ENCODE measurements at regions not wholly inside any gene's neighbourhood (a gene's known extent, or its start where the extent isn't known, plus 50 kb on each side); places are given as distances from the start of the nearest gene placed in this dataset.
A peak's percentile ranks its signal among the peaks of the same experiment; 100 is the strongest.

GRCh38 chr19:31096062-31096830 is 253.0 kb downstream of the TSHZ3 start:
- DNase-seq (ENCODE audit: low spot score) (no peak), FAIRE-seq (no peak)

GRCh38 chr19:31095100-31095804 is 254.0 kb downstream of the TSHZ3 start:
- no peak for DNase-seq (ENCODE audit: low spot score)
- FAIRE-seq, result no peak

GRCh38 chr19:31092274-31092673 is 257.0 kb downstream of the TSHZ3 start:
- DNase-seq (ENCODE audit: low spot score) (no peak), FAIRE-seq (no peak)

GRCh38 chr19:31089681-31090080 is 259.6 kb downstream of the TSHZ3 start:
- no peak for DNase-seq (ENCODE audit: low spot score)
- FAIRE-seq, result no peak

DNA sequence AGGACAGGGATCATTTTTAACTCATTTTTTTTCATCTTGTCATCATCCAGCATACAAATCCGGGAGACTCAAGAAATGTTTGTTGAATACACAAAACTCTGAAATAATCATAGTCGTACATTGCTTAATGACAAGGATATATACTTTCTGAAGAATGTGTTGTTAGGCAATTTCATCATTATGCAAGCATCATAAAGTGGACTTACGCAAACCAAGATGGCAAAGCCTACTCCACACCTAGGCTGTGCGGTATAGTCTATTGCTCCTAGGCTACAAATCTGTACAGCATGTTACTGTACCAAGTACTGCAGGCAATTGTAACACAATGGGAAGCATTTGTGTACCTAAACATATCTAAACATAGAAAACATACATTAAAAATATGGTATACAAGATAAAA is 264.1 kb downstream of the TSHZ3 start:
- no peak for FAIRE-seq
- DNase-seq (ENCODE audit: low spot score), result no peak

GRCh38 chr19:31083105-31083504 is 266.1 kb downstream of the TSHZ3 start:
- DNase-seq (ENCODE audit: low spot score) (no peak), FAIRE-seq (no peak)

- DNase-seq (ENCODE audit: low spot score), result no peak
- FAIRE-seq, result no peak
Observed at GRCh38 chr19:31075146-31075655, 274.0 kb downstream of the TSHZ3 start.

DNA sequence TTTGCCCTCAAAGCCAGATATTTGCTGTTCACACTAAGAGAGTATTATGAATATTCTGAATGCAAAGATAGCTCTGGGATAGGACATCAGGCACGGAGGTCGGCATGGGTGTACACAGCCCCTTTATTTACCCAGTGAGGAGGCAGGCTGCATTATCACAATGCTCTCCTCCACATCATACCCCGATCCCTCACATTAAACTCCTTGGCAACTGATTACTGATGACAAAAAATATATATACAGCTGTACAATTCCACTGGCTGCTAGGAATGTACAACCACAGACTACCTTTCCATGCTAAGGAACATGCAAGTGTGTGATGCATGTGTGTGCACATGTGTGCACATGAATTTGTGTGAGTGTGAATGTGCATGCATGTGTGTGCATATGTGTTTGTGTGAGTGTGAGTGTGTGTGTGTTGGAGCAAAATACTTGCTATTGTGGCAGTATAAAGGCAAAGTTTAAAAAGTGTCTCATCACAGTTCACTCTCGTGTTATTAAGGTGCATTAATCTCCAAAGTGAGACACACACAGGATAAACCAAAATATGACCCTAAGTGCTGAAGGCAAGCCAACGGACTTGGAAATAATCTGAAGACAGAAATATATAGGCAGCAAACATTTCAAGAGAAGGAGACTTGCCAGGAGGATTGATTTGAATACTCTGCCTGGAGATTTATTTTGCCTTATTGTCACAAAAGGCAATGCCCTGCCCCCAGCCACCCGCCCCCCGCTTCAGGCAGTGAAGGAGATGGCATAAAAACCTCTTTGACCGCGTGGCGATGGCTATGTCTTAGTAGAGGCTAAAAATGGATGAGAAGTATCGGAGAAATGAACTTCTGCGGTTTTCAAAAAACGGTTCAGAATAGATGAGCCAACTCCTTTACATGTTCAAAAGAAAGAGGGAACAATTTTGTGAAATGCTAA is 274.8 kb downstream of the TSHZ3 start:
- DNase-seq (ENCODE audit: low spot score) (no peak), FAIRE-seq (no peak)

- FAIRE-seq (no peak), DNase-seq (ENCODE audit: low spot score) (no peak)
Observed at GRCh38 chr19:31073485-31074198, 275.6 kb downstream of the TSHZ3 start.

DNA sequence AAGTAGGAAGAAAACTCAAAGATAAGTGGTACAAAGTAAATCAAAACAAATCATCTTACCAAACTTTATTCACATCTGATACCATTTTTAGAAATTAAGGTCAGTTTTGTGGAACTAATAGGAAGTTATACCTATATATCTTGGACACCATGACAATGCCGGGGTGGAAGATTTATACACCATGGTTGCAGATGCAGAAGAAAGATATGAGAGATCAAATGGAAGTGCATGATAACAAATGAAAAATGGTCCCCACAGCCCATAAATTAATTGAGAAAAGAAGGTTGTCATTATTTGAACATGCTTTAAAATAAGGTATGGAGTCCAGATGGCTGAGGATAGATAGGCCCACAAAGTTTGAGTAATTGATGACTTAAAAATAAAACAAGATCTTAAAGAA is 276.8 kb downstream of the TSHZ3 start:
- no peak for FAIRE-seq
- DNase-seq (ENCODE audit: low spot score), result no peak

- FAIRE-seq, result no peak
Observed at GRCh38 chr19:31071136-31071855, 277.9 kb downstream of the TSHZ3 start.

GRCh38 chr19:31070146-31071065 is 278.8 kb downstream of the TSHZ3 start:
- FAIRE-seq (no peak), DNase-seq (ENCODE audit: low spot score) (no peak)

More at GRCh38 chr19:31071136-31071855, 277.9 kb downstream of the TSHZ3 start:
- DNase-seq (ENCODE audit: low spot score), result peak; percentile 63

DNA sequence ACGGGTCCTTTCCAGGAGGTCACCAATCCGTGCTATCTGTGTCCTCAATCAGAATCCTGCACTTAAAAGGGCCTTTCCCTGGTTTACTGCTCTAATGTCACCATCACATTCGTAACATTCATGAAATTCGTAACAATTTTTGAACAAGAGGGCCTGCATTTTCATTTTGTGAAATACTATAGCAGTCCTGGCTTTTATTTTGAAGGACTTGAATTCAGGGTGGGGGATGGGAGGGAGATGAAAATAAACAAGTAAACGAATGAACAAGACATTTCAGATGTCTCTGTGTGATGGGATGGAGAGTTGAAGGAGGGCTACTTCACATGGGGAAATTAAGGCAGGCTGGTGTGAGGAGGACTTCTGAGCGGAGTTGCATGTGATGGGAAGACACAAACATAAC is 281.0 kb downstream of the TSHZ3 start:
- DNase-seq (ENCODE audit: low spot score) (no peak), FAIRE-seq (no peak)

DNA sequence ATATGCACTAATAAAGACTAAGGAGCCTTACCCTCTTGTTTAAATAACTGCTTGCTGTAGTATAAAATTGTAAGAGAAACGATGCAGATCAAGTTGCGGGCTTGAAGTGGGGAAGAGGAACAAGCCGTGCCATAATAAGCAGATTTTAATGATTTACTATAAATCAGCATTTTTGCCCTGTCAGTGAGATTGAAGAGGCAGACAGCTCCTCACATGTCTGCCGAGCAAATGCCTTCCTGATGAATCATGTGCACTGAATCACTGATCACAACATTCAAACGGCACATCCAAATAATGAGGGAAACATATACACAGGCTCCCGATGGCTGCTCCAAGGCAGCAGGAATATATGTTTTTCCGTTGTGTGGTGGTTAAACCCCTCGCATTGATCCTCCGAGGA is 282.9 kb downstream of the TSHZ3 start:
- FAIRE-seq (peak; percentile 94), DNase-seq (ENCODE audit: low spot score) (peak; percentile 83)

GRCh38 chr19:31064491-31064890 is 284.7 kb downstream of the TSHZ3 start:
- peak; percentile 93 for FAIRE-seq

DNA sequence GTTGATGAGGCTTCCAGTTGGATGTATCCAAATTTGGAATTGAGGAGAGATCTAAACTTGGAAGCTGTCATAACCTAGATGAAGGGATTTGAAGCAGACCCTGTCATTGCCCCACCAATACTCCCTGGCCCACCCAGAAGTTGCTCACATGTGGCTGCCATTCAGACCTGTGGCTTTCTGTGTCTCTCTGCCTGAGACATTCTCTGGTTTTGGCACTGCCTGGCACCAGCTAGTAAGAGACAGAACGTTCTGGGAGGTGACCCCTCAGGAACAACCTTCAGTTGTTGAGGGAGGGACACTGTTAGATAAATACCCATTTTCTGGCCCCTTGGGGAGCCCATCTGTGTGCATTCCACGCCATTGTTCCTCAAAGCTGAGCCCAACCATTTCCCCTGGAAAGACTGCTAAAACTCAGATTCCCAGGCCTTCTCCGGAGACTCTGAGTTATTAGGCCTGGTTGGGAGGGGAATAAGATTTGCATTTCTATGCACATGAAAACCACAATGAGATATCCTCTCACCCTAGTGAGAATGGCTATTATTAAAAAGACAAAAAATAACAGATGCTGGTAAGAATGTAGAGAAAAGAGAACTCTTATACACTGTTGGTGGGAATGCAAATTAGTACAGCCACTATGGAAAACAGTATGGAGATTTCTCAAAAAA is 290.4 kb downstream of the TSHZ3 start:
- DNase-seq (ENCODE audit: low spot score) (no peak), FAIRE-seq (no peak)

More at GRCh38 chr19:31064491-31064890, 284.7 kb downstream of the TSHZ3 start:
- DNase-seq (ENCODE audit: low spot score), result peak; percentile 86

GRCh38 chr19:31057476-31057875 is 291.8 kb downstream of the TSHZ3 start:
- no peak for DNase-seq (ENCODE audit: low spot score)
- FAIRE-seq, result no peak

DNA sequence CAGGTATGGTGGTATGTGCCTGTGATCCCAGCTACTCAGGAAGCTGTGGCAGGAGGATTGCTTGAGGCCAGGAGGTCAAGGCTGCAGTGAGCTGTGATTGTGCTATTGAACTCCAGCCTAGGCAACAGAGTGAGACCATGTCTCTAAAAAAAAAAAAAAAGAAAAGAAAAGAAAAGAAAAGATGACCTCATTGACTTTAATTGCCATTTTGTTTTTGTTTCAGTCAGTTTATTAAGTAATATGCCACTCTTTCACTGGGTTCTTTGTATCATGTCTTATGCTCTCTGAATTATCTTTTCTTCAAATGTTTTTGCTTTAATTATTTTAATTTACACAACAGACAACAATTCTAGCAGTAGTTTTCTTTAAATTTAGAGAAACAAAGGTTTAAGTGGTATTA is 293.8 kb downstream of the TSHZ3 start:
- no peak for FAIRE-seq
- no peak for DNase-seq (ENCODE audit: low spot score)

DNA sequence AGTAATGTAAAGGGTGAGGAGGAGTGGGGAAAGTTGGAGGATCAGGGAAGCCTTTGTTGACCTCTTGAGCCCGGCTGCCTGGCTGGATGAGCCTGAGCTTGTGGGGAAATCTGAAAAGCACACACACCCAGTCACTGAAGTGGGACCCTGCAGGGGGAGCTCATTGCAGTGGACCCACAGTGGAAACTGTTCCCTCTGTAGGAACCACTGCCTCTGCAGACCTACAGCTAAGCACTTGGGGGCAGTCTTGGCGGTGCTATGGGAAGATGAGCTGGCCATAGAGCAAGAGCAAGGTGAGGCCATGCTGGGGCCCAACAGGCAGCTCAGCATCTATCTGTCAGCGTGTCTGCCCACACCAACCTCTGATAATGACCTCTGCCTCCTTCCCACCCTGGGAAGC is 294.8 kb downstream of the TSHZ3 start:
- DNase-seq (ENCODE audit: low spot score), result peak; percentile 55
- no peak for FAIRE-seq

Data from RCC 7860 (cell line).